GM21528 (cell line): ENCODE measurements at regions not wholly inside any gene's neighbourhood (a gene's known extent, or its start where the extent isn't known, plus 50 kb on each side); places are given as distances from the start of the nearest gene placed in this dataset.
"Not testable (repeated sequence)": the region's sequence is repeated elsewhere in the genome, so short reads cannot be mapped to it uniquely, and the experiment has no call there.

Experiments
- ATAC-seq: cut with Tn5 transposase; IDR thresholded peaks from one replicate; pipeline ENCODE4 v1.9.1; 2021; ENCODE audit warnings: mild to moderate bottlenecking, moderate library complexity; ENCODE audit not compliant: unreplicated experiment, low FRiP score

- ATAC-seq: no peak
Measured at GRCh38 chr14:105745433-105746123, 219.2 kb downstream of the TMEM121 start.

GRCh38 chr14:105746124-105746514 is 219.7 kb downstream of the TMEM121 start:
- no peak for ATAC-seq

- not testable (repeated sequence) for ATAC-seq
Measured at GRCh38 chr14:105746800-105747502, 220.6 kb downstream of the TMEM121 start.

GRCh38 chr14:105747503-105748203 is 221.3 kb downstream of the TMEM121 start:
- peak; percentile 68 for ATAC-seq

- peak; percentile 40 for ATAC-seq
Measured at GRCh38 chr14:105748204-105748578, 221.8 kb downstream of the TMEM121 start.

GRCh38 chr14:105748710-105749109 is 222.3 kb downstream of the TMEM121 start:
- not testable (repeated sequence) for ATAC-seq

GRCh38 chr14:105749870-105750541 is 223.6 kb downstream of the TMEM121 start:
- ATAC-seq: not testable (repeated sequence)

- ATAC-seq: not testable (repeated sequence)
Measured at GRCh38 chr14:105751291-105751751, 224.9 kb downstream of the TMEM121 start.

GRCh38 chr14:105752420-105752819 is 226.0 kb downstream of the TMEM121 start:
- ATAC-seq: not testable (repeated sequence)

- ATAC-seq: no peak
Measured at GRCh38 chr14:105760691-105761344, 234.4 kb downstream of the TMEM121 start.

- ATAC-seq: not testable (repeated sequence)
Measured at GRCh38 chr14:105761345-105761740, 235.0 kb downstream of the TMEM121 start.

GRCh38 chr14:105761842-105762241 is 235.5 kb downstream of the TMEM121 start:
- no peak for ATAC-seq

GRCh38 chr14:105762262-105762661 is 235.9 kb downstream of the TMEM121 start:
- ATAC-seq: not testable (repeated sequence)

- not testable (repeated sequence) for ATAC-seq
Measured at GRCh38 chr14:105764254-105764901, 238.0 kb downstream of the TMEM121 start.

- ATAC-seq: not testable (repeated sequence)
Measured at GRCh38 chr14:105765072-105765825, 238.9 kb downstream of the TMEM121 start.

- ATAC-seq: no peak
Measured at GRCh38 chr14:105765893-105766614, 239.7 kb downstream of the TMEM121 start.

- no peak for ATAC-seq
Measured at GRCh38 chr14:105767315-105767714, 240.9 kb downstream of the TMEM121 start.

GRCh38 chr14:105768039-105768438 is 241.7 kb downstream of the TMEM121 start:
- ATAC-seq: not testable (repeated sequence)
